OCI-LY3 (cell line): ENCODE measurements at regions not wholly inside any gene's neighbourhood (a gene's known extent, or its start where the extent isn't known, plus 50 kb on each side); places are given as distances from the start of the nearest gene placed in this dataset.

Experiments used
- CTCF ChIP-seq: fragments of 200-600, 300-600 bp; sonication (generic); IDR thresholded peaks from 2 replicates; pipeline ENCODE4 v1.5.1; 2014; ENCODE audit warnings: antibody characterized with exemption, low read length, low read depth
- EZH2phosphoT487 ChIP-seq: fragments of 200-600 bp; shearing (Covaris generic); IDR thresholded peaks from 2 replicates; pipeline ENCODE4 v1.6.1; 2018; ENCODE audit warnings: antibody characterized with exemption, mixed run types, low read depth

- TF ChIP-seq CTCF (no peak), EZH2phosphoT487 (no peak)
Observed at GRCh38 chr4:154047733-154048132, 258.9 kb upstream of the SFRP2 start.
